ENCODE measurements at regions not wholly inside any gene's neighbourhood (a gene's known extent, or its start where the extent isn't known, plus 50 kb on each side); places are given as distances from the start of the nearest gene placed in this dataset.
"Not testable (repeated sequence)": the region's sequence is repeated elsewhere in the genome, so short reads cannot be mapped to it uniquely, and the experiment has no call there.

- TF ChIP-seq, protein P1, sequence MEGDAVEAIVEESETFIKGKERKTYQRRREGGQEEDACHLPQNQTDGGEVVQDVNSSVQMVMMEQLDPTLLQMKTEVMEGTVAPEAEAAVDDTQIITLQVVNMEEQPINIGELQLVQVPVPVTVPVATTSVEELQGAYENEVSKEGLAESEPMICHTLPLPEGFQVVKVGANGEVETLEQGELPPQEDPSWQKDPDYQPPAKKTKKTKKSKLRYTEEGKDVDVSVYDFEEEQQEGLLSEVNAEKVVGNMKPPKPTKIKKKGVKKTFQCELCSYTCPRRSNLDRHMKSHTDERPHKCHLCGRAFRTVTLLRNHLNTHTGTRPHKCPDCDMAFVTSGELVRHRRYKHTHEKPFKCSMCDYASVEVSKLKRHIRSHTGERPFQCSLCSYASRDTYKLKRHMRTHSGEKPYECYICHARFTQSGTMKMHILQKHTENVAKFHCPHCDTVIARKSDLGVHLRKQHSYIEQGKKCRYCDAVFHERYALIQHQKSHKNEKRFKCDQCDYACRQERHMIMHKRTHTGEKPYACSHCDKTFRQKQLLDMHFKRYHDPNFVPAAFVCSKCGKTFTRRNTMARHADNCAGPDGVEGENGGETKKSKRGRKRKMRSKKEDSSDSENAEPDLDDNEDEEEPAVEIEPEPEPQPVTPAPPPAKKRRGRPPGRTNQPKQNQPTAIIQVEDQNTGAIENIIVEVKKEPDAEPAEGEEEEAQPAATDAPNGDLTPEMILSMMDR (IDR thresholded peaks at IDR 0.05; ENCODE audit: insufficient read depth in 1 of 2, low read depth in 1 of 2, low read length in 1 of 2, severe bottlenecking in 1 of 2, unreplicated experiment in 1 of 2), result no peak
- CTCF ChIA-PET, result no interaction called here
- Mint-ChIP-seq H3K27me3 (ENCODE audit: insufficient read depth, unreplicated experiment) (no peaks in the 10 kb centered on the region), H3K4me1 (ENCODE audit: low read depth, unreplicated experiment) (no peaks in the 10 kb centered on the region), H3K9me3 (ENCODE audit: unreplicated experiment) (no peaks in the 10 kb centered on the region), H3K4me3 (ENCODE audit: unreplicated experiment) (no peak overlapping the region), H3K36me3 (ENCODE audit: insufficient read depth, unreplicated experiment) (no peaks in the 10 kb centered on the region), H3K27ac (ENCODE audit: unreplicated experiment) (no peak overlapping the region)
- Histone ChIP-seq H3K9me3 (no peaks in the 10 kb centered on the region), H3K36me3 (ENCODE audit: control insufficient read depth, insufficient read depth, low read length) (no peaks in the 10 kb centered on the region), H3K27me3 (replicated peaks; ENCODE audit: control insufficient read depth, insufficient read depth, low read length) (no peaks in the 10 kb centered on the region), H3K4me3 (ENCODE audit: low read depth, low read length) (no peak overlapping the region), H3K4me1 (no peaks in the 10 kb centered on the region)
- no TSS peak for BruUV-seq (replicated peaks)
- POLR2A ChIA-PET, result no interaction called here
- DNase-seq, result no peak
- intact Hi-C loops (cut with micrococcal nuclease; ENCODE audit: unreplicated experiment), result no loop called here
Measured at GRCh38 chr3:87694678-87695077, 364.1 kb downstream of the CGGBP1 start.

DNA sequence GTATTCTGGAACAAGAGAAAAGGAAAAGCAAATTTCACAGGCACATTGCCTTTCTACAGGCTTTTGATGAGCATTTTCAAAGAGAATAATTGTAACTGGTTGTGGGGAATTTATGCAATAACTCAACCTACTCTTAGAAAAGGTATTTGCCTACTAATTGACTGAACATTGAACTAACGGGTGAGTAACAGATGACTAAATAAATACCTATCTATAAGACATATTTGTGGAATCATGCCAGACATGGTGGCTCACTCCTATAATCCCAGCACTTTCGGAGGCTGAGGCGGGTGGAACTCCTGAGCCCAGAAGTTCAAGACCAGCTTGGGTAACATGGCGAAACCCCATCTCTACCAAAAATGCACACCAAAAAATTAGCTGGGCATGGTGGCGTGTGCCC, 367.7 kb downstream of the CGGBP1 start:
- no TSS peak for BruUV-seq (replicated peaks)
- no peaks in the 10 kb centered on the region for H3K27me3 Mint-ChIP-seq (ENCODE audit: insufficient read depth, unreplicated experiment)
- CTCF ChIA-PET, result no interaction called here
- POLR2A ChIA-PET, result no interaction called here
- no peak overlapping the region for H3K4me3 ChIP-seq (ENCODE audit: low read depth, low read length)
- H3K36me3 ChIP-seq (ENCODE audit: control insufficient read depth, insufficient read depth, low read length), result no peaks in the 10 kb centered on the region
- H3K4me1 ChIP-seq, result no peaks in the 10 kb centered on the region
- H3K9me3 Mint-ChIP-seq (ENCODE audit: unreplicated experiment), result no peaks in the 10 kb centered on the region
- H3K4me1 Mint-ChIP-seq (ENCODE audit: low read depth, unreplicated experiment), result no peaks in the 10 kb centered on the region
- H3K36me3 Mint-ChIP-seq (ENCODE audit: insufficient read depth, unreplicated experiment), result no peaks in the 10 kb centered on the region
- H3K9me3 ChIP-seq, result no peaks in the 10 kb centered on the region
- no peaks in the 10 kb centered on the region for H3K27me3 ChIP-seq (replicated peaks; ENCODE audit: control insufficient read depth, insufficient read depth, low read length)
- H3K27ac Mint-ChIP-seq (ENCODE audit: unreplicated experiment), result no peak overlapping the region
- no peak for DNase-seq
- intact Hi-C loops (cut with micrococcal nuclease; ENCODE audit: unreplicated experiment), result no loop called here
- TF ChIP-seq, protein P1 (IDR thresholded peaks at IDR 0.05; ENCODE audit: insufficient read depth in 1 of 2, low read depth in 1 of 2, low read length in 1 of 2, severe bottlenecking in 1 of 2, unreplicated experiment in 1 of 2), result no peak
- no peak overlapping the region for H3K4me3 Mint-ChIP-seq (ENCODE audit: unreplicated experiment)

GRCh38 chr3:87678984-87679660, 379.7 kb downstream of the CGGBP1 start:
- H3K4me1 ChIP-seq; H3K27me3 Mint-ChIP-seq (ENCODE audit: insufficient read depth, unreplicated experiment); H3K4me3 ChIP-seq (ENCODE audit: low read depth, low read length); BruUV-seq (replicated peaks); H3K9me3 Mint-ChIP-seq (ENCODE audit: unreplicated experiment); intact Hi-C loops (cut with micrococcal nuclease; ENCODE audit: unreplicated experiment); H3K9me3 ChIP-seq; H3K4me3 Mint-ChIP-seq (ENCODE audit: unreplicated experiment); POLR2A ChIA-PET; H3K27ac Mint-ChIP-seq (ENCODE audit: unreplicated experiment); H3K27me3 ChIP-seq (replicated peaks; ENCODE audit: control insufficient read depth, insufficient read depth, low read length); H3K36me3 Mint-ChIP-seq (ENCODE audit: insufficient read depth, unreplicated experiment); H3K36me3 ChIP-seq (ENCODE audit: control insufficient read depth, insufficient read depth, low read length); CTCF ChIA-PET; DNase-seq; H3K4me1 Mint-ChIP-seq (ENCODE audit: low read depth, unreplicated experiment): not testable (repeated sequence)

Measured in Caco-2 (cell line).